ENCODE measurements at regions not wholly inside any gene's neighbourhood (a gene's known extent, or its start where the extent isn't known, plus 50 kb on each side); places are given as distances from the start of the nearest gene placed in this dataset.

DNA sequence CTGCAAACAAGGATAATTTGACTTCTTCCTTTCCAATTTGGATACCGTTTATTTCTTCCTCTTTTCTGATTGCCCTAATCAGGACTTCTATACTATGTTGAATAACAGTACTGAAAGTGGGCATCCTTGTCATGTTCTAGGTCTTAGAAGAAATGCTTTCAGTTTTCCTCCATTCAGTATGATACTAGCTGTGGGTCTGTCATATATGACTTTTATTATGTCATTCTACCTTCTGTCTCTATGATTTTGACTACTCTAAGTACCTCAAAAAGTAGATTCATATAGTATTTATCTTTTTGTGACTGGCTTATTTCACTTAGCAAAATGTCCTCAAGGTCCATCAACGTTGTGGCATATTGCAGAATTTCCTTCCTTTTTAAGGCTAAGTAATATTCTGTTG lies 111.5 kb upstream of the RBBP6 start:
- intact Hi-C loops (cut with micrococcal nuclease): no loop called here
- H4K20me1 ChIP-seq (replicated peaks; ENCODE audit: control insufficient read depth, insufficient read depth, low read length): 0 out of 2 replicates have a peak, but pooled peaks cover 4% of the 10 kb centered on the region
- POLR2A ChIA-PET: interaction anchor here (0.5 kb wide), 1 partner anchor 14 kb away, joined by 3 read pairs; no protein-coding TSS in a partner anchor
- peaks cover 8 to 11% of the 10 kb centered on the region in 2 experiments; a peak in 4 of 5 replicates for H3K27me3 ChIP-seq (ENCODE audit: control insufficient read depth in 2 of 2, insufficient read depth in 2 of 2, low read length in 2 of 2)
- H2AFZ ChIP-seq (ENCODE audit: low read depth, low read length): no peak overlapping the region
- H3K36me3 ChIP-seq (ENCODE audit: control insufficient read depth, insufficient read depth, low read length): no peaks in the 10 kb centered on the region
- H3K9me3 ChIP-seq (replicated peaks; ENCODE audit: control insufficient read depth, insufficient read depth, low read depth, low read length): no peaks in the 10 kb centered on the region
- H3K79me2 ChIP-seq (ENCODE audit: control insufficient read depth, insufficient read depth, low read length): no peaks in the 10 kb centered on the region
- no peak overlapping the region for H3K4me3 ChIP-seq
- in situ Hi-C loops (cut with MboI): no loop called here
- ATAC-seq (no peak), FAIRE-seq (no peak), DNase-seq (ENCODE audit: extremely low read depth in 1 of 4, low spot score in 3 of 4) (no peak)
- H3K4me1 ChIP-seq (replicated peaks in 1 of 2; ENCODE audit: control insufficient read depth in 2 of 2, insufficient read depth in 2 of 2, low read length in 2 of 2): no peaks in the 10 kb centered on the region
- BruUV-seq (replicated peaks): no TSS peak
- no peak overlapping the region for H3K9ac ChIP-seq (ENCODE audit: insufficient read depth in 1 of 2, low read depth in 2 of 2, low read length in 2 of 2)
- H3K27ac ChIP-seq (ENCODE audit: extremely low read depth, low read depth, low read length): no peak overlapping the region
- H3K9me1 ChIP-seq (ENCODE audit: control insufficient read depth, insufficient read depth, low read length): no peaks in the 10 kb centered on the region
- 0% methylated on average over 2 of the region's 2 CpGs for WGBS (ENCODE audit: insufficient coverage, low coverage, missing lambda C conversion rate)
- H3K4me2 ChIP-seq (ENCODE audit: insufficient read depth, low read length): no peak overlapping the region
- CTCF ChIA-PET (ENCODE audit: low intra/inter-chr PET ratio): no interaction called here
- TF ChIP-seq SAFB (IDR thresholded peaks at IDR 0.05; ENCODE audit: borderline replicate concordance, low read depth, low read length) (no peak), ZNF316 (IDR thresholded peaks at IDR 0.05) (no peak), ZNF274 (IDR thresholded peaks at IDR 0.05; ENCODE audit: borderline replicate concordance, low read depth, low read length) (no peak), PTBP1 (IDR thresholded peaks at IDR 0.05; ENCODE audit: low read depth, low read length) (no peak), HCFC1 (IDR thresholded peaks at IDR 0.05; ENCODE audit: low read depth, low read length) (no peak), LEF1 (IDR thresholded peaks at IDR 0.05) (no peak), ZFP1 (CRISPR knock-in tag; IDR thresholded peaks at IDR 0.05) (no peak), ZNF76 (CRISPR knock-in tag; IDR thresholded peaks at IDR 0.05; ENCODE audit: borderline replicate concordance) (no peak), CBFB (CRISPR knock-in tag; IDR thresholded peaks at IDR 0.05) (no peak), HNRNPL (IDR thresholded peaks at IDR 0.05; ENCODE audit: low read depth, low read length) (no peak)
- TF ChIP-seq, protein P1, sequence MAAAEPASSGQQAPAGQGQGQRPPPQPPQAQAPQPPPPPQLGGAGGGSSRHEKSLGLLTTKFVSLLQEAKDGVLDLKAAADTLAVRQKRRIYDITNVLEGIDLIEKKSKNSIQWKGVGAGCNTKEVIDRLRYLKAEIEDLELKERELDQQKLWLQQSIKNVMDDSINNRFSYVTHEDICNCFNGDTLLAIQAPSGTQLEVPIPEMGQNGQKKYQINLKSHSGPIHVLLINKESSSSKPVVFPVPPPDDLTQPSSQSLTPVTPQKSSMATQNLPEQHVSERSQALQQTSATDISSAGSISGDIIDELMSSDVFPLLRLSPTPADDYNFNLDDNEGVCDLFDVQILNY (CRISPR knock-in tag; IDR thresholded peaks at IDR 0.05): no peak
- TF ChIP-seq, protein P2, sequence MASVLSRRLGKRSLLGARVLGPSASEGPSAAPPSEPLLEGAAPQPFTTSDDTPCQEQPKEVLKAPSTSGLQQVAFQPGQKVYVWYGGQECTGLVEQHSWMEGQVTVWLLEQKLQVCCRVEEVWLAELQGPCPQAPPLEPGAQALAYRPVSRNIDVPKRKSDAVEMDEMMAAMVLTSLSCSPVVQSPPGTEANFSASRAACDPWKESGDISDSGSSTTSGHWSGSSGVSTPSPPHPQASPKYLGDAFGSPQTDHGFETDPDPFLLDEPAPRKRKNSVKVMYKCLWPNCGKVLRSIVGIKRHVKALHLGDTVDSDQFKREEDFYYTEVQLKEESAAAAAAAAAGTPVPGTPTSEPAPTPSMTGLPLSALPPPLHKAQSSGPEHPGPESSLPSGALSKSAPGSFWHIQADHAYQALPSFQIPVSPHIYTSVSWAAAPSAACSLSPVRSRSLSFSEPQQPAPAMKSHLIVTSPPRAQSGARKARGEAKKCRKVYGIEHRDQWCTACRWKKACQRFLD (CRISPR knock-in tag; IDR thresholded peaks at IDR 0.05): no peak
- TF ChIP-seq, protein P3, sequence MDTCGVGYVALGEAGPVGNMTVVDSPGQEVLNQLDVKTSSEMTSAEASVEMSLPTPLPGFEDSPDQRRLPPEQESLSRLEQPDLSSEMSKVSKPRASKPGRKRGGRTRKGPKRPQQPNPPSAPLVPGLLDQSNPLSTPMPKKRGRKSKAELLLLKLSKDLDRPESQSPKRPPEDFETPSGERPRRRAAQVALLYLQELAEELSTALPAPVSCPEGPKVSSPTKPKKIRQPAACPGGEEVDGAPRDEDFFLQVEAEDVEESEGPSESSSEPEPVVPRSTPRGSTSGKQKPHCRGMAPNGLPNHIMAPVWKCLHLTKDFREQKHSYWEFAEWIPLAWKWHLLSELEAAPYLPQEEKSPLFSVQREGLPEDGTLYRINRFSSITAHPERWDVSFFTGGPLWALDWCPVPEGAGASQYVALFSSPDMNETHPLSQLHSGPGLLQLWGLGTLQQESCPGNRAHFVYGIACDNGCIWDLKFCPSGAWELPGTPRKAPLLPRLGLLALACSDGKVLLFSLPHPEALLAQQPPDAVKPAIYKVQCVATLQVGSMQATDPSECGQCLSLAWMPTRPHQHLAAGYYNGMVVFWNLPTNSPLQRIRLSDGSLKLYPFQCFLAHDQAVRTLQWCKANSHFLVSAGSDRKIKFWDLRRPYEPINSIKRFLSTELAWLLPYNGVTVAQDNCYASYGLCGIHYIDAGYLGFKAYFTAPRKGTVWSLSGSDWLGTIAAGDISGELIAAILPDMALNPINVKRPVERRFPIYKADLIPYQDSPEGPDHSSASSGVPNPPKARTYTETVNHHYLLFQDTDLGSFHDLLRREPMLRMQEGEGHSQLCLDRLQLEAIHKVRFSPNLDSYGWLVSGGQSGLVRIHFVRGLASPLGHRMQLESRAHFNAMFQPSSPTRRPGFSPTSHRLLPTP (IDR thresholded peaks at IDR 0.05; ENCODE audit: borderline replicate concordance, extremely low read depth, insufficient read length): no peak
- TF ChIP-seq, protein P4, sequence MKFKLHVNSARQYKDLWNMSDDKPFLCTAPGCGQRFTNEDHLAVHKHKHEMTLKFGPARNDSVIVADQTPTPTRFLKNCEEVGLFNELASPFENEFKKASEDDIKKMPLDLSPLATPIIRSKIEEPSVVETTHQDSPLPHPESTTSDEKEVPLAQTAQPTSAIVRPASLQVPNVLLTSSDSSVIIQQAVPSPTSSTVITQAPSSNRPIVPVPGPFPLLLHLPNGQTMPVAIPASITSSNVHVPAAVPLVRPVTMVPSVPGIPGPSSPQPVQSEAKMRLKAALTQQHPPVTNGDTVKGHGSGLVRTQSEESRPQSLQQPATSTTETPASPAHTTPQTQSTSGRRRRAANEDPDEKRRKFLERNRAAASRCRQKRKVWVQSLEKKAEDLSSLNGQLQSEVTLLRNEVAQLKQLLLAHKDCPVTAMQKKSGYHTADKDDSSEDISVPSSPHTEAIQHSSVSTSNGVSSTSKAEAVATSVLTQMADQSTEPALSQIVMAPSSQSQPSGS (CRISPR knock-in tag; IDR thresholded peaks at IDR 0.05): no peak
- TF ChIP-seq, protein P5, sequence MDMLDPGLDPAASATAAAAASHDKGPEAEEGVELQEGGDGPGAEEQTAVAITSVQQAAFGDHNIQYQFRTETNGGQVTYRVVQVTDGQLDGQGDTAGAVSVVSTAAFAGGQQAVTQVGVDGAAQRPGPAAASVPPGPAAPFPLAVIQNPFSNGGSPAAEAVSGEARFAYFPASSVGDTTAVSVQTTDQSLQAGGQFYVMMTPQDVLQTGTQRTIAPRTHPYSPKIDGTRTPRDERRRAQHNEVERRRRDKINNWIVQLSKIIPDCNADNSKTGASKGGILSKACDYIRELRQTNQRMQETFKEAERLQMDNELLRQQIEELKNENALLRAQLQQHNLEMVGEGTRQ (CRISPR knock-in tag; IDR thresholded peaks at IDR 0.05): no peak
